H1 (cell line): ENCODE measurements at regions not wholly inside any gene's neighbourhood (a gene's known extent, or its start where the extent isn't known, plus 50 kb on each side); places are given as distances from the start of the nearest gene placed in this dataset.
A peak's percentile ranks its signal among the peaks of the same experiment; 100 is the strongest.

Experiments used
- CTCF ChIA-PET: fragments of 300-600 bp; sonication (Branson Sonifier 250); formaldehyde crosslinking; loops from one replicate; lab custom pipeline; 2021; ENCODE audit not compliant: partially characterized antibody; lab: Charles Lee
- POLR2A ChIA-PET: fragments of 300-600 bp; sonication (Branson Sonifier 250); formaldehyde crosslinking; loops from one replicate; lab custom pipeline; 2021; ENCODE audit warnings: inconsistent platforms; ENCODE audit not compliant: partially characterized antibody; lab: Charles Lee
- DNase-seq, 2 experiments: peaks; one replicate each; pipeline versions ENCODE4 v3.0.0 to v3.0.0-alpha.2; 2010 to 2022; ENCODE audit warnings: low spot score in 2 of 2, low read depth in 1 of 2, mixed read lengths in 1 of 2
- FAIRE-seq: peaks from 2 replicates; lab custom pipeline; 2011; peaks lifted over from hg19 to GRCh38; lab: Jason Lieb, UNC
- H2AFZ ChIP-seq: 2 replicates; pipeline ENCODE4 v1.8.1; 2012; ENCODE audit warnings: low read length, inconsistent platforms
- H2AK5ac ChIP-seq: 2 replicates; pipeline ENCODE4 v1.6.1; 2013; ENCODE audit warnings: low read depth, low read length
- H2BK120ac ChIP-seq: replicated peaks from 2 replicates; pipeline ENCODE3; 2013; ENCODE audit warnings: low read depth, low read length, inconsistent platforms
- H2BK12ac ChIP-seq: 2 replicates; pipeline ENCODE4 v1.6.1; 2013; ENCODE audit warnings: low read depth, low read length
- H2BK15ac ChIP-seq: 2 replicates; pipeline ENCODE4 v1.6.1; 2013; ENCODE audit warnings: low read length
- H2BK20ac ChIP-seq: 2 replicates; pipeline ENCODE4 v1.6.1; 2013; ENCODE audit warnings: low read length
- H2BK5ac ChIP-seq: 2 replicates; pipeline ENCODE4 v1.6.1; 2013; ENCODE audit warnings: low read depth, low read length
- H3K14ac ChIP-seq: 2 replicates; pipeline ENCODE4 v1.6.1; 2013; ENCODE audit warnings: inconsistent platforms; ENCODE audit not compliant: insufficient read length
- H3K18ac ChIP-seq: 2 replicates; pipeline ENCODE4 v1.6.1; 2013; ENCODE audit warnings: low read length; ENCODE audit errors: extremely low read depth
- H3K23ac ChIP-seq: 2 replicates; pipeline ENCODE4 v1.6.1; 2013; ENCODE audit warnings: inconsistent platforms; ENCODE audit not compliant: insufficient read length
- H3K23me2 ChIP-seq: 2 replicates; pipeline ENCODE4 v1.6.1; 2013; ENCODE audit warnings: low read depth, low read length
- H3K27ac ChIP-seq: 2 replicates; pipeline ENCODE4 v1.6.1; 2011; ENCODE audit warnings: low read depth, low read length, inconsistent platforms
- H3K27me3 ChIP-seq, 4 experiments: replicated peaks in 1 of 4; 1 replicate in 1 of 4; 2 replicates in 3 of 4; pipeline versions ENCODE4 v1.6.1 to v1.8.1; 2011 to 2013; ENCODE audit warnings: low read length in 3 of 4, mild to moderate bottlenecking in 3 of 4, inconsistent platforms in 2 of 4, mixed read lengths in 2 of 4, moderate library complexity in 1 of 4; ENCODE audit not compliant: control insufficient read depth in 3 of 4, insufficient read depth in 3 of 4; ENCODE audit errors: extremely low read depth in 1 of 4
- H3K36me3 ChIP-seq, 4 experiments: 2 replicates each; pipeline versions ENCODE4 v1.6.1 to v1.8.1; 2011 to 2013; ENCODE audit warnings: mild to moderate bottlenecking in 4 of 4, low read length in 3 of 4, moderate library complexity in 2 of 4, control low read depth in 1 of 4, inconsistent platforms in 1 of 4; ENCODE audit not compliant: insufficient read depth in 4 of 4, control insufficient read depth in 2 of 4
- H3K4ac ChIP-seq: replicated peaks from 2 replicates; pipeline ENCODE3; 2013; ENCODE audit warnings: low read length, low read depth, mixed read lengths, inconsistent platforms; ENCODE audit not compliant: insufficient read length
- H3K4me1 ChIP-seq, 4 experiments: replicated peaks in 1 of 4; 1 replicate in 1 of 4; 2 replicates in 3 of 4; pipeline versions ENCODE4 v1.6.1 to v1.8.1; 2011 to 2013; ENCODE audit warnings: low read length in 3 of 4, inconsistent platforms in 2 of 4, mixed read lengths in 1 of 4; ENCODE audit not compliant: insufficient read depth in 4 of 4, control insufficient read depth in 3 of 4
- H3K4me2 ChIP-seq, 2 experiments: 2 replicates each; pipeline versions ENCODE4 v1.6.1 to v1.8.1; 2011 to 2013; ENCODE audit warnings: low read depth in 2 of 2, low read length in 2 of 2, control low read depth in 1 of 2, inconsistent platforms in 1 of 2, mild to moderate bottlenecking in 1 of 2; ENCODE audit not compliant: insufficient read depth in 1 of 2
- H3K4me3 ChIP-seq, 4 experiments: fragments of 200-600, 300-600 bp in 1 of 4; sonication (generic), shearing (Covaris generic), sonication (Bioruptor Twin) in 1 of 4; 2 replicates each; pipeline versions ENCODE4 v1.5.1 to v1.8.1; 2011 to 2016; ENCODE audit warnings: low read length in 4 of 4, low read depth in 3 of 4, control low read depth in 2 of 4, inconsistent platforms in 2 of 4, mild to moderate bottlenecking in 2 of 4, mixed read lengths in 1 of 4, moderate library complexity in 1 of 4; ENCODE audit not compliant: insufficient read depth in 2 of 4; ENCODE audit errors: extremely low read depth in 1 of 4
- H3K56ac ChIP-seq: replicated peaks from 2 replicates; pipeline ENCODE3; 2013; ENCODE audit warnings: low read depth, mild to moderate bottlenecking, mixed read lengths, low read length, inconsistent platforms; ENCODE audit not compliant: insufficient read length
- H3K79me1 ChIP-seq: 2 replicates; pipeline ENCODE4 v1.6.1; 2013; ENCODE audit warnings: low read depth, low read length, control low read depth
- H3K79me2 ChIP-seq, 2 experiments: 2 replicates each; pipeline versions ENCODE4 v1.6.1 to v1.8.1; 2012 to 2013; ENCODE audit warnings: low read length in 2 of 2, mild to moderate bottlenecking in 2 of 2, inconsistent platforms in 1 of 2; ENCODE audit not compliant: insufficient read depth in 2 of 2, control insufficient read depth in 1 of 2
- H3K9ac ChIP-seq, 4 experiments: replicated peaks in 1 of 4; 1 replicate in 1 of 4; 2 replicates in 3 of 4; pipeline versions ENCODE4 v1.6.1 to v1.8.1; 2011 to 2013; ENCODE audit warnings: low read depth in 3 of 4, low read length in 3 of 4, control low read depth in 2 of 4, mild to moderate bottlenecking in 2 of 4, moderate library complexity in 2 of 4, inconsistent platforms in 1 of 4; ENCODE audit errors: extremely low read depth in 1 of 4
- H3K9me3 ChIP-seq, 2 experiments: 2 replicates each; pipeline versions ENCODE4 v1.6.1 to v1.8.1; 2012 to 2013; ENCODE audit warnings: mild to moderate bottlenecking in 2 of 2, moderate library complexity in 2 of 2, control low read depth in 1 of 2, inconsistent platforms in 1 of 2, low read depth in 1 of 2, low read length in 1 of 2, mixed read lengths in 1 of 2; ENCODE audit not compliant: insufficient read depth in 2 of 2
- H4K20me1 ChIP-seq, 2 experiments: replicated peaks in 1 of 2; 2 replicates each; pipeline versions ENCODE3 to v1.8.1; 2011 to 2013; ENCODE audit warnings: inconsistent platforms in 2 of 2, low read length in 2 of 2, mild to moderate bottlenecking in 1 of 2; ENCODE audit not compliant: insufficient read depth in 2 of 2, control insufficient read depth in 1 of 2
- H4K5ac ChIP-seq: 2 replicates; pipeline ENCODE4 v1.6.1; 2013; ENCODE audit warnings: low read length, low read depth, mixed read lengths, inconsistent platforms; ENCODE audit not compliant: insufficient read length
- H4K8ac ChIP-seq: 2 replicates; pipeline ENCODE4 v1.8.0; 2013; ENCODE audit warnings: mild to moderate bottlenecking, moderate library complexity, low read length, inconsistent platforms; ENCODE audit not compliant: insufficient read depth; ENCODE audit errors: extremely low read depth
- H4K91ac ChIP-seq: replicated peaks from 2 replicates; pipeline ENCODE3; 2013; ENCODE audit warnings: low read length, mixed read lengths, inconsistent platforms; ENCODE audit not compliant: insufficient read length
- CEBPB ChIP-seq: IDR thresholded peaks from 2 replicates; pipeline ENCODE4 v1.6.1; 2012; ENCODE audit warnings: low read depth, low read length
- CREB1 ChIP-seq: IDR thresholded peaks from 2 replicates; pipeline ENCODE4 v1.6.1; 2012; ENCODE audit warnings: inconsistent platforms
- EZH2 ChIP-seq: fragments of 200-600 bp; sonication (generic); IDR thresholded peaks from 2 replicates; pipeline ENCODE4 v1.7.1; 2012; ENCODE audit warnings: low read depth, mild to moderate bottlenecking, moderate library complexity, low read length, inconsistent platforms; ENCODE audit not compliant: severe bottlenecking
- RNF2 ChIP-seq: fragments of 200-900, 300-1000 bp; sonication (generic); IDR thresholded peaks from 2 replicates; pipeline ENCODE4 v1.7.1; 2016; ENCODE audit warnings: borderline replicate concordance, low read depth, mild to moderate bottlenecking, antibody characterized with exemption, low read length; ENCODE audit not compliant: poor library complexity, severe bottlenecking; ENCODE audit errors: missing control alignments
- SP2 ChIP-seq: IDR thresholded peaks from 2 replicates; pipeline ENCODE4 v1.6.1; 2012; ENCODE audit warnings: mild to moderate bottlenecking, low read length, inconsistent platforms
- TAF7 ChIP-seq: optimal IDR thresholded peaks from 2 replicates; pipeline ENCODE3; 2011; ENCODE audit warnings: low read depth, mild to moderate bottlenecking, inconsistent platforms, low read length, moderate library complexity, borderline replicate concordance
- WGBS, 2 experiments: shearing (Covaris generic) in 1 of 2; methylation state at CpG; one replicate each; pipeline versions ENCODE4 v1.1.6 to v1.1.7; 2013 to 2015; ENCODE audit warnings: low lambda C conversion rate in 2 of 2, mixed read lengths in 2 of 2, inconsistent platforms in 1 of 2, low coverage in 1 of 2, missing lambda C conversion rate in 1 of 2; ENCODE audit not compliant: insufficient replicate concordance in 2 of 2, insufficient coverage in 1 of 2, insufficient read length in 1 of 2; ENCODE audit errors: extremely low coverage in 1 of 2, missing lambda C conversion rate in 1 of 2; 5-methylcytosine and 5-hydroxymethylcytosine counted together

DNA sequence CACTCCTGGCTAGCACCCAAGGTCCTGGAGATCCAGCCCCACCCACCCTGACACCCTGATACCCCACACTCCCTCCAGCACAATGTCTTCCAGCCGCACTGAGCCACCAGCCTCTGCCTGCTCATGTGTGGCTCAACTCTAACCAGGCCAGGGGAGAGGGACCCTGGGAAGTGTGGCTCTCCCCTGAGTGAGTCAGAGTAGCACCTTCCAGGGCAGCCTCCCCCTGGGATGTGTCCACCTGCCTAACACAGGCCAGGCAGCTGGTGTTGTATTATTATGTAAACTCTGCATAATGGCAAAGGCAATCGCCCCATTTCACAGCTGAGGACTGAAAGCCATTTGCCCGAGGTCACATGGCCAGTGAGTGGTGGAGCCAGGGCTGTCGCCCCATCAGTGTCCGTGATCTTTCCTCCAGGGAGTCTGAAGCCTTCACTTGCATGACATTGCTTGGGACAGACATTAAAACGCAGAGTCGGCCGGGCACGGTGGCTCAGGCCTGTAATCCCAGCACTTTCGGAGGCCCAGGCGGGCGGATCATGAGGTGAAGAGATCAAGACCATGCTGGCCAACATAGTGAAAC, 84.2 kb upstream of the FOXF1 start:
- H3K9ac ChIP-seq, result no peak overlapping the region
- H4K5ac ChIP-seq, result no peak overlapping the region
- no peaks in the 10 kb centered on the region for H3K79me2 ChIP-seq
- H3K18ac ChIP-seq, result no peak overlapping the region
- no peaks in the 10 kb centered on the region for H3K23me2 ChIP-seq
- no peaks in the 10 kb centered on the region for H4K20me1 ChIP-seq
- no peak overlapping the region for H4K91ac ChIP-seq
- H4K8ac ChIP-seq, result no peak overlapping the region
- H3K4me1 ChIP-seq, result peaks cover 0 to 2% (median 1%) of the 10 kb centered on the region in 4 experiments; a peak in 1 of 7 replicates
- H2BK15ac ChIP-seq, result peak overlapping the region; percentile 16; the same call in 1 of the 2 replicates
- no peak overlapping the region for H2BK120ac ChIP-seq
- POLR2A ChIA-PET, result no interaction called here
- DNase-seq (no peak), FAIRE-seq (no peak)
- no peak overlapping the region for H3K4ac ChIP-seq
- no peaks in the 10 kb centered on the region for H3K9me3 ChIP-seq
- no peak overlapping the region for H3K14ac ChIP-seq
- TF ChIP-seq TAF7 (no peak), CEBPB (no peak), EZH2 (no peak), RNF2 (no peak), CREB1 (no peak), SP2 (no peak)
- no peak overlapping the region; the same call in 1 of the 2 replicates for H2BK5ac ChIP-seq
- H3K56ac ChIP-seq, result no peak overlapping the region
- H3K36me3 ChIP-seq, result no peaks in the 10 kb centered on the region
- CTCF ChIA-PET, result interaction anchor here (0.6 to 1.2 kb wide), 2 partner anchors 27 to 150 kb away, joined by 3 read pairs; no protein-coding TSS in a partner anchor
- H3K27me3 ChIP-seq, result no peaks in the 10 kb centered on the region; a peak in 1 of 7 replicates
- H2BK12ac ChIP-seq, result no peak overlapping the region
- 85% methylated on average over 12 of the region's 12 CpGs; no CpG with 5 or more reads in 1 of the 2 experiments for WGBS, 2 experiments
- no peak overlapping the region for H3K4me3 ChIP-seq
- no peak overlapping the region for H2AFZ ChIP-seq
- H3K4me2 ChIP-seq, result no peak overlapping the region
- H3K23ac ChIP-seq, result no peak overlapping the region
- H2BK20ac ChIP-seq, result no peak overlapping the region
- H2AK5ac ChIP-seq, result no peak overlapping the region
- no peaks in the 10 kb centered on the region for H3K79me1 ChIP-seq
- H3K27ac ChIP-seq, result no peak overlapping the region
